ENCODE measurements at regions not wholly inside any gene's neighbourhood (a gene's known extent, or its start where the extent isn't known, plus 50 kb on each side); places are given as distances from the start of the nearest gene placed in this dataset.
"Not testable (repeated sequence)": the region's sequence is repeated elsewhere in the genome, so short reads cannot be mapped to it uniquely, and the experiment has no call there.

GRCh38 chr13:52223063-52223462 is 63.7 kb upstream of the NEK3 start:
- H3K36me3 Mint-ChIP-seq; H3K9me3 Mint-ChIP-seq; H3K4me1 Mint-ChIP-seq; H3K27me3 Mint-ChIP-seq (ENCODE audit: low read depth in 3 of 3); H3K4me3 Mint-ChIP-seq; H3K27ac Mint-ChIP-seq; DNase-seq: not testable (repeated sequence)

GRCh38 chr13:52213920-52214319 is 54.5 kb upstream of the NEK3 start:
- not testable (repeated sequence) for H3K36me3 Mint-ChIP-seq, DNase-seq, H3K27ac Mint-ChIP-seq, H3K4me1 Mint-ChIP-seq, H3K9me3 Mint-ChIP-seq, H3K4me3 Mint-ChIP-seq
- peaks cover 7 to 15% (median 10%) of the 10 kb centered on the region in 3 donors for H3K27me3 Mint-ChIP-seq (ENCODE audit: low read depth in 3 of 3)

GRCh38 chr13:52212886-52213285 is 53.5 kb upstream of the NEK3 start:
- not testable (repeated sequence) for H3K4me1 Mint-ChIP-seq, H3K27ac Mint-ChIP-seq, H3K4me3 Mint-ChIP-seq, DNase-seq, H3K9me3 Mint-ChIP-seq, H3K36me3 Mint-ChIP-seq
- peaks cover 8 to 18% (median 9%) of the 10 kb centered on the region in 3 donors for H3K27me3 Mint-ChIP-seq (ENCODE audit: low read depth in 3 of 3)

- H3K9me3 Mint-ChIP-seq, DNase-seq, H3K27ac Mint-ChIP-seq, H3K4me3 Mint-ChIP-seq, H3K36me3 Mint-ChIP-seq, H3K4me1 Mint-ChIP-seq: not testable (repeated sequence)
- H3K27me3 Mint-ChIP-seq (ENCODE audit: low read depth in 3 of 3): peaks cover 3 to 11% (median 9%) of the 10 kb centered on the region in 3 donors
Measured at GRCh38 chr13:52211416-52211776, 52.0 kb upstream of the NEK3 start.

- H3K27ac Mint-ChIP-seq; H3K4me3 Mint-ChIP-seq; H3K36me3 Mint-ChIP-seq; H3K9me3 Mint-ChIP-seq; DNase-seq; H3K4me1 Mint-ChIP-seq; H3K27me3 Mint-ChIP-seq (ENCODE audit: low read depth in 3 of 3): not testable (repeated sequence)
Measured at GRCh38 chr13:52210564-52211415, 51.4 kb upstream of the NEK3 start.

Data from immature natural killer cell (primary cell).